HUES6 (cell line): ENCODE measurements at regions not wholly inside any gene's neighbourhood (a gene's known extent, or its start where the extent isn't known, plus 50 kb on each side); places are given as distances from the start of the nearest gene placed in this dataset.
"Not testable (repeated sequence)": the region's sequence is repeated elsewhere in the genome, so short reads cannot be mapped to it uniquely, and the experiment has no call there.

ENCODE experiments used
- H3K27ac ChIP-seq: 2 replicates; pipeline ENCODE4 v1.7.0; 2013; ENCODE audit warnings: low read depth, mild to moderate bottlenecking, low read length, inconsistent platforms
- H3K27me3 ChIP-seq: 2 replicates; pipeline ENCODE4 v1.6.1; 2013; ENCODE audit warnings: low read length; ENCODE audit not compliant: control insufficient read depth, insufficient read depth
- H3K36me3 ChIP-seq: 2 replicates; pipeline ENCODE4 v1.6.1; 2013; ENCODE audit warnings: low read length; ENCODE audit not compliant: control insufficient read depth, insufficient read depth
- H3K4me1 ChIP-seq: 2 replicates; pipeline ENCODE4 v1.6.1; 2013; ENCODE audit warnings: low read length; ENCODE audit not compliant: control insufficient read depth, insufficient read depth
- H3K4me3 ChIP-seq: 2 replicates; pipeline ENCODE4 v1.5.1; 2013; ENCODE audit warnings: low read depth, low read length
- H3K9ac ChIP-seq: one replicate; pipeline ENCODE4 v1.6.1; 2013; ENCODE audit warnings: mild to moderate bottlenecking, low read length
- H3K9me3 ChIP-seq: 2 replicates; pipeline ENCODE4 v1.6.1; 2013; ENCODE audit warnings: low read depth, low read length; ENCODE audit not compliant: control insufficient read depth, insufficient read depth

GRCh38 chr12:114815026-114815795 is 131.2 kb upstream of the TBX3 start:
- no peak overlapping the region for H3K27ac ChIP-seq
- no peak overlapping the region for H3K9ac ChIP-seq
- no peaks in the 10 kb centered on the region for H3K9me3 ChIP-seq
- no peaks in the 10 kb centered on the region for H3K27me3 ChIP-seq
- H3K4me1 ChIP-seq, result peaks cover 14% of the 10 kb centered on the region
- H3K36me3 ChIP-seq, result no peaks in the 10 kb centered on the region
- H3K4me3 ChIP-seq, result no peak overlapping the region

- Histone ChIP-seq H3K27me3 (no peaks in the 10 kb centered on the region), H3K36me3 (no peaks in the 10 kb centered on the region), H3K9ac (no peak overlapping the region), H3K4me1 (peaks cover 14% of the 10 kb centered on the region), H3K4me3 (no peak overlapping the region), H3K9me3 (no peaks in the 10 kb centered on the region), H3K27ac (no peak overlapping the region)
Measured at GRCh38 chr12:114812858-114813761, 129.1 kb upstream of the TBX3 start.

DNA sequence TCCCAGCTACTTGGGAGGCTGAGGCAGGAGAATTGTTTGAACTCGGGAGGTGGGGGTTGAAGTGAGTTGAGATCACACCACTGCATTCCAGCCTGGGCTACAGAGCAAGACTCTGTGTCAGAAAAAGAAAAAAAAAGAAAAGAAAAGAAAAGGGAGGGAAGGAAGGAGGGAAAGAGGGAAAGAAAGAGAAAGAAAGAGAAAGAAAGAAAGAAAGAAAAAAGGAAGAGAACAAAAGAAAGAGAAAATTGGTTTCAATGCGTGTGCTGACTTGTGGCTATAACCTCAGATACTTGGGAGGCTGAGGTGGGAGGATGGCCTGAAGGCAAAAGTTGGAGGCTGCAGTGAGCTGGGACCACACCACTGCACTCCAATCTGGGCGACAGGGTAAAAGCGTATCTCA is 128.4 kb upstream of the TBX3 start:
- peaks cover 10% of the 10 kb centered on the region for H3K4me1 ChIP-seq
- H3K27ac ChIP-seq, result no peak overlapping the region
- no peak overlapping the region for H3K4me3 ChIP-seq
- H3K27me3 ChIP-seq, result no peaks in the 10 kb centered on the region
- no peaks in the 10 kb centered on the region for H3K36me3 ChIP-seq
- no peak overlapping the region for H3K9ac ChIP-seq
- H3K9me3 ChIP-seq, result no peaks in the 10 kb centered on the region

DNA sequence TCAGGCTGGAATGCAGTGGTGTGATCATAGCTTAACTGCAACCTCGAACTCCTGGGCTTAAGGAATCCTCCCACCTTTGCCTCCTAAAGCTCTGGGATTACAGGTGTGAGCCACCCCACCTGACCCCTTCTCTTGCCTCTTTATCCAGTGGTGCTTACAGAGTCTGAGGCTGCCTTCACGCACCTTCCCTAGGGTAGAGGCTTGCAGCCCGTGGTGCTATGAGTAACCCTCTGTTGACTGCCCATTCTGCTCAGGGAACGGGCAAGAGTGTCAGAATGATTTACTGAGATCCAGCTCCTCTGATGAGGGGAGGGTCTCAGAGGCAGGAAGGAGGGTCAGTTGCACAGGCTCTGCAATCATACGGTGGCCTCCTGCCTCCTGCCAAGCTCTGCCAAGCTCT is 125.1 kb upstream of the TBX3 start:
- no peaks in the 10 kb centered on the region for H3K36me3 ChIP-seq
- H3K9ac ChIP-seq, result no peak overlapping the region
- H3K4me1 ChIP-seq, result peaks cover 9% of the 10 kb centered on the region

DNA sequence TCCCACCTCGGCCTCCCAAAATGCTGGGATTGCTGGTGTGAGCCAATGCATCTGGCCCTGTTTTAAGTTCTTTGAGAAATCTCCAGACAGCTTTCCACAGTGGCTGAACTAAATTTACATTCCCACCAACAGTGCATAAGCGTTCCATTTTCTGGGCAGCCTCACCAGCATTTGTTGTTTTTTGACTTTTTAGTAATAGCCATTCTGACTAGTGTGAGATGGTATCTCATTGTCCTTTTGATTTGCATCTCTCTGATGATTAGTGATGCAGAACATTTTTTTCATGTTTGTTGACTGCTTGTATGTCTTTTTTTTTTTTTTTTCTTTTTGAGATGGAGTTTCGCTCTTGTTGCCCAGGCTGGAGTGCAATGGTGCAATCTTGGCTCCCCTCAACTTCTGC is 117.4 kb upstream of the TBX3 start:
- H3K9ac ChIP-seq, H3K27ac ChIP-seq, H3K36me3 ChIP-seq, H3K4me1 ChIP-seq, H3K27me3 ChIP-seq, H3K9me3 ChIP-seq, H3K4me3 ChIP-seq: not testable (repeated sequence)

More for the DNA sequence above, 125.1 kb upstream of the TBX3 start:
- Histone ChIP-seq H3K9me3 (no peaks in the 10 kb centered on the region), H3K27me3 (no peaks in the 10 kb centered on the region), H3K27ac (no peak overlapping the region), H3K4me3 (no peak overlapping the region)

GRCh38 chr12:114800566-114800965 is 116.6 kb upstream of the TBX3 start:
- not testable (repeated sequence) for H3K4me1 ChIP-seq, H3K4me3 ChIP-seq, H3K9ac ChIP-seq, H3K27me3 ChIP-seq, H3K27ac ChIP-seq, H3K36me3 ChIP-seq, H3K9me3 ChIP-seq

DNA sequence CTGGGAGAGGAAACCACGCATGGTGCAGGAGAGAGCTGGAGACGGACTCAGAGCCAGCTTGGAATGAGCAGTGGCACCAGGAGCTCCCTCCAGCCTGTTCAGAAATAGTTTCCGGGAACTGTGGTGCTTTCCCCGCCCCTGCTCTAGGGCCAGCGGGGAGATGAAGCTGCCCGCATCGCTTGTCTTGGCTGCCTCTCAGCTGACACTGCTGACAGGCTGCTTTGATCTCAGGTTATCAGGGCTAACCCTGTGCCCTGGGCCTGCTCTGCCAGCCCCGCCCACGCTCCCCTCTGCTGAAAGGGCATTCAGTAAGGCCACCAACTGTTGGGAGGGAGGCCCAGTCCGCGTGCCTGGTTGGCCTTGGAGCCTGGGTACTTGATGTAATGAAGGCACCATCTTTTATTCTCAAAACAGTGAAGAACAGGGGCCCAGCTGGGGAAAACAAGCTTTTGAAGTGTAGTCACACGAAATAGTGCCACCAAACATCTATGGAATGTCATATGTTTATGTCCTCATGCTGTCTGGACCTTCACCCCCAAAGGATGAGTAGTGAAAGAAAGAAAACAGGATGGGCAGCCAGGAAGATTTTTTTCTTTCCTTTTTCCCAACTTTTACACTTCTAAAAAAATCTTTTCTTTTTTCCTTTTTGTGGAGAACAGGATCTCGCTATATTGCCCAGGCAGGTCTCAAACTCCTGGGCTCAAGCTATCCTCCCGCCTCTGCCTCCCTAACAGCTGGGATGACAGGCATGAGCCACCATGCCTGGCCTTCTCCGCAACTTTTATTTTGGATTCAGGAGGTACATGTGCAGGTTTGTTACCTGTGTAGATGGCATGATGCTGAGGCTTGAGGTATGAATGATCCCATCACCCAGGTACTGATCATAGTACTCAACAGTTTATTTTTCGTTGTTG is 115.9 kb upstream of the TBX3 start:
- no peaks in the 10 kb centered on the region for H3K9me3 ChIP-seq
- H3K27ac ChIP-seq, result no peak overlapping the region
- H3K27me3 ChIP-seq, result no peaks in the 10 kb centered on the region
- H3K36me3 ChIP-seq, result no peaks in the 10 kb centered on the region
- H3K9ac ChIP-seq, result no peak overlapping the region
- no peak overlapping the region for H3K4me3 ChIP-seq
- peaks cover 3% of the 10 kb centered on the region; the same call in 1 of the 2 replicates for H3K4me1 ChIP-seq

- Histone ChIP-seq H3K4me3 (no peak overlapping the region), H3K36me3 (no peaks in the 10 kb centered on the region), H3K9ac (no peak overlapping the region), H3K9me3 (no peaks in the 10 kb centered on the region), H3K4me1 (no peaks in the 10 kb centered on the region; the same call in 1 of the 2 replicates), H3K27me3 (no peaks in the 10 kb centered on the region), H3K27ac (no peak overlapping the region)
Measured at GRCh38 chr12:114794049-114794558, 110.1 kb upstream of the TBX3 start.

GRCh38 chr12:114790276-114790675 is 106.3 kb upstream of the TBX3 start:
- H3K4me1 ChIP-seq, result no peaks in the 10 kb centered on the region; the same call in 1 of the 2 replicates
- no peak overlapping the region for H3K4me3 ChIP-seq
- H3K9me3 ChIP-seq, result no peaks in the 10 kb centered on the region
- no peaks in the 10 kb centered on the region for H3K27me3 ChIP-seq
- no peak overlapping the region for H3K27ac ChIP-seq
- no peaks in the 10 kb centered on the region for H3K36me3 ChIP-seq
- no peak overlapping the region for H3K9ac ChIP-seq

GRCh38 chr12:114789821-114790220 is 105.8 kb upstream of the TBX3 start:
- Histone ChIP-seq H3K27ac (no peak overlapping the region), H3K9me3 (no peaks in the 10 kb centered on the region), H3K36me3 (no peaks in the 10 kb centered on the region), H3K27me3 (no peaks in the 10 kb centered on the region), H3K4me1 (no peaks in the 10 kb centered on the region; the same call in 1 of the 2 replicates), H3K9ac (no peak overlapping the region), H3K4me3 (no peak overlapping the region)
